ENCODE measurements at regions not wholly inside any gene's neighbourhood (a gene's known extent, or its start where the extent isn't known, plus 50 kb on each side); places are given as distances from the start of the nearest gene placed in this dataset.

DNA sequence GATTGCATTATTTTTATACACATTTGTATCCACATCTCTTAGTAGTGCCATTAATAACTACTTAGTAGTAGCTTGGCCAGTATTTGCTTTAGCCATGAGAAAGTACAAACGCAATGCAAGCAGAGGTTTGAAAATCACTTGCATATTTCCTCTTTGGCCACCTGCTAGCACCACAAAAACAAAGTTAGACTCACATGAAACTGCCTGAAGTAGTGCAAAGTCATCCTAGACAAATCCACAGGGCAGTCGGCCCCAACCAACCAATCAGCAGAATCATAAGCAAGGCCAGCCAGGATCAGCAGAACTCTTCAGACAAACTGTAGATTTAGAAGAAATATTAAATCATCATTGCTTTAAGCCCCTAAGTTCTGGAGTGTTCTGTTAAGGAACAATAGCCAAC lies 135.2 kb upstream of the VGLL2 start:
- Histone ChIP-seq H3K27me3 (ENCODE audit: control insufficient read depth in 2 of 2, insufficient read depth in 2 of 2, low read length in 2 of 2) (no peaks in the 10 kb centered on the region), H3K9me3 (replicated peaks; ENCODE audit: control insufficient read depth, insufficient read depth, low read depth, low read length) (no peaks in the 10 kb centered on the region), H3K4me3 (no peak overlapping the region), H3K4me2 (ENCODE audit: insufficient read depth, low read length) (no peak overlapping the region), H3K9me1 (ENCODE audit: control insufficient read depth, insufficient read depth, low read length) (no peaks in the 10 kb centered on the region), H4K20me1 (replicated peaks; ENCODE audit: control insufficient read depth, insufficient read depth, low read length) (no peaks in the 10 kb centered on the region), H2AFZ (ENCODE audit: low read depth, low read length) (no peak overlapping the region), H3K79me2 (ENCODE audit: control insufficient read depth, insufficient read depth, low read length) (no peaks in the 10 kb centered on the region), H3K27ac (ENCODE audit: extremely low read depth, low read depth, low read length) (no peak overlapping the region), H3K36me3 (ENCODE audit: control insufficient read depth, insufficient read depth, low read length) (no peaks in the 10 kb centered on the region), H3K4me1 (replicated peaks in 1 of 2; ENCODE audit: control insufficient read depth in 2 of 2, insufficient read depth in 2 of 2, low read length in 2 of 2) (no peaks in the 10 kb centered on the region), H3K9ac (ENCODE audit: insufficient read depth in 1 of 2, low read depth in 2 of 2, low read length in 2 of 2) (no peak overlapping the region)
- 0% methylated on average over 2 of the region's 2 CpGs for WGBS (ENCODE audit: insufficient coverage, low coverage, missing lambda C conversion rate)
- ChIA-PET POLR2A (no interaction called here), CTCF (ENCODE audit: low intra/inter-chr PET ratio) (no interaction called here)
- no peak for DNase-seq (ENCODE audit: extremely low read depth in 1 of 4, low spot score in 3 of 4)
- in situ Hi-C loops (cut with MboI) (no loop called here), intact Hi-C loops (cut with micrococcal nuclease) (no loop called here)
- ATAC-seq, result no peak
- no peak for TF ChIP-seq ZNF324 (CRISPR knock-in tag; IDR thresholded peaks at IDR 0.05)
- TF ChIP-seq RBM25 (IDR thresholded peaks at IDR 0.05; ENCODE audit: low read depth, low read length, severe bottlenecking), result no peak
- TF ChIP-seq NFATC3 (IDR thresholded peaks at IDR 0.05), result no peak
- no peak for TF ChIP-seq ZNF445 (CRISPR knock-in tag; IDR thresholded peaks at IDR 0.05; ENCODE audit: low read depth)
- no peak for TF ChIP-seq GTF2A2 (tag; IDR thresholded peaks at IDR 0.05)
- no peak for TF ChIP-seq TGIF2 (CRISPR knock-in tag; IDR thresholded peaks at IDR 0.05)
- TF ChIP-seq ELF2 (CRISPR knock-in tag; IDR thresholded peaks at IDR 0.05), result no peak
- no TSS peak for BruUV-seq (replicated peaks)
- no peak for FAIRE-seq

DNA sequence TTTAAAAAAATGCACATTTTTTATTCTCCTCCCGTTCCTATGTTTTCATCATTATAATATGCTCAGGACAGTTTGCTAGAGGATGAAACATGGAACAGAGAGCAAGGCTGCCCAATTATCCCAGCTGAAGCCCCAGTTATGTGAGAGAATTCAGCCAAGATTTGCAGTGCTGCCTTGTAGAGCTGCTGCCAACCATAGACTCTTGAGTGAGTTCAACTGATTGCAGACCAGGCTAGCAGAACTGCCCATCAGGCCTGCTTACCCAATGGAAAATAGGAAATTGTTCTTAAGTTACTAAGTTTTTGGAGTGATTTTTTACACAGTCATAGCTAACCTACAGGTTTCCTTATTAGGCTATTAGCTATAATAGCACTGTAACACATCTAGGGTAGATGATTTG lies 128.7 kb upstream of the VGLL2 start:
- in situ Hi-C loops (cut with MboI) (no loop called here), intact Hi-C loops (cut with micrococcal nuclease) (no loop called here)
- Histone ChIP-seq H3K4me3 (no peak overlapping the region), H3K27ac (ENCODE audit: extremely low read depth, low read depth, low read length) (no peak overlapping the region), H3K36me3 (ENCODE audit: control insufficient read depth, insufficient read depth, low read length) (no peaks in the 10 kb centered on the region), H3K27me3 (ENCODE audit: control insufficient read depth in 2 of 2, insufficient read depth in 2 of 2, low read length in 2 of 2) (no peaks in the 10 kb centered on the region), H3K9ac (ENCODE audit: insufficient read depth in 1 of 2, low read depth in 2 of 2, low read length in 2 of 2) (no peak overlapping the region), H3K4me2 (ENCODE audit: insufficient read depth, low read length) (no peak overlapping the region), H3K4me1 (replicated peaks in 1 of 2; ENCODE audit: control insufficient read depth in 2 of 2, insufficient read depth in 2 of 2, low read length in 2 of 2) (no peaks in the 10 kb centered on the region), H3K79me2 (ENCODE audit: control insufficient read depth, insufficient read depth, low read length) (no peaks in the 10 kb centered on the region), H3K9me1 (ENCODE audit: control insufficient read depth, insufficient read depth, low read length) (no peaks in the 10 kb centered on the region), H3K9me3 (replicated peaks; ENCODE audit: control insufficient read depth, insufficient read depth, low read depth, low read length) (no peaks in the 10 kb centered on the region; the same call in 1 of the 2 replicates), H4K20me1 (replicated peaks; ENCODE audit: control insufficient read depth, insufficient read depth, low read length) (no peaks in the 10 kb centered on the region), H2AFZ (ENCODE audit: low read depth, low read length) (no peak overlapping the region)
- ATAC-seq (no peak), FAIRE-seq (no peak), DNase-seq (ENCODE audit: extremely low read depth in 1 of 4, low spot score in 3 of 4) (no peak)
- BruUV-seq (replicated peaks), result no TSS peak
- POLR2A ChIA-PET, result no interaction called here
- CTCF ChIA-PET (ENCODE audit: low intra/inter-chr PET ratio), result interaction anchor here (0.7 kb wide), 1 partner anchor 163 kb away, joined by 5 read pairs; no protein-coding TSS in a partner anchor
- 0% methylated on average over 1 of the region's 1 CpG for WGBS (ENCODE audit: insufficient coverage, low coverage, missing lambda C conversion rate)
- TF ChIP-seq MTF1 (CRISPR knock-in tag; IDR thresholded peaks at IDR 0.05; ENCODE audit: borderline replicate concordance) (no peak), SP1 (CRISPR knock-in tag; IDR thresholded peaks at IDR 0.05) (no peak), ZNF830 (CRISPR knock-in tag; IDR thresholded peaks at IDR 0.05) (no peak), ZNF717 (CRISPR knock-in tag; IDR thresholded peaks at IDR 0.05) (no peak), SIN3A (IDR thresholded peaks at IDR 0.05; ENCODE audit: borderline replicate concordance in 2 of 2, control insufficient read depth in 1 of 2, low read depth in 2 of 2, low read length in 2 of 2) (no peak), SETDB1 (IDR thresholded peaks at IDR 0.05; ENCODE audit: low read length) (no peak), PPARD (CRISPR knock-in tag; IDR thresholded peaks at IDR 0.05) (no peak), TAL1 (IDR thresholded peaks at IDR 0.05) (no peak), NRF1 (conservative IDR thresholded peaks at IDR 0.05 in 1 of 2, IDR thresholded peaks at IDR 0.05 in 1 of 2) (no peak)
- TF ChIP-seq, protein P1, sequence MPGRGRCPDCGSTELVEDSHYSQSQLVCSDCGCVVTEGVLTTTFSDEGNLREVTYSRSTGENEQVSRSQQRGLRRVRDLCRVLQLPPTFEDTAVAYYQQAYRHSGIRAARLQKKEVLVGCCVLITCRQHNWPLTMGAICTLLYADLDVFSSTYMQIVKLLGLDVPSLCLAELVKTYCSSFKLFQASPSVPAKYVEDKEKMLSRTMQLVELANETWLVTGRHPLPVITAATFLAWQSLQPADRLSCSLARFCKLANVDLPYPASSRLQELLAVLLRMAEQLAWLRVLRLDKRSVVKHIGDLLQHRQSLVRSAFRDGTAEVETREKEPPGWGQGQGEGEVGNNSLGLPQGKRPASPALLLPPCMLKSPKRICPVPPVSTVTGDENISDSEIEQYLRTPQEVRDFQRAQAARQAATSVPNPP (IDR thresholded peaks at IDR 0.05; ENCODE audit: borderline replicate concordance, insufficient read depth, insufficient read length), result no peak
